ENCODE measurements at regions not wholly inside any gene's neighbourhood (a gene's known extent, or its start where the extent isn't known, plus 50 kb on each side); places are given as distances from the start of the nearest gene placed in this dataset.
"Not testable (repeated sequence)": the region's sequence is repeated elsewhere in the genome, so short reads cannot be mapped to it uniquely, and the experiment has no call there.

DNA sequence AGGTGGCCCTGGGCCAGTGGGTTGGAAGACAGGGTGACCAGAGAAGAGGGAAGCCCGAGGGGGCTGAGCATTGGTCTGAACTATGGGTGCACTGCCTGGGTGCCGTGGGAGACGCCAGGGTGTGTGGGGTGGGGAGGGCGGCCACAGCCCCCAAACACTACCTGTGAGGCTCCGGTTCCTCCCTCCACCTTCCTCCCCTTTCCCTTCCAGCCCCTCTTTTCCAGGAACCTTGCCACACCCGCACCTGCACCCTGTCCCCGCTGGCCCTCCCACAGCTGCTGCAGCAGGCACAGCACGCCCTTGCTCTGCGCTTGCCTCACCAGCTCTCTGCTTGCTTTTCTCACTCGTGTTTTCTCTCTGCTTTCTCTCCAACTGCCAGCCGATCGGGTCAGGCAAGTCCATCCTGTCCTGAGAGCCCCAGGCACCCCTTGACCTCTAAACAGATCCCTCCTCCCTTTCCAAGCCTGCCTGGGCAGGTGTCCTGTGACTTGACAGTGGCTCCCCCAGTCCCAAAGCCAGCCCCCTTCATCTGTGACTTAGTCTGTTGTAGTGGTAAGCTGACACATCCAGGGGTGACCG, 193.7 kb downstream of the MSX2 start:
- no peak for DNase-seq (ENCODE audit: low read depth)

DNA sequence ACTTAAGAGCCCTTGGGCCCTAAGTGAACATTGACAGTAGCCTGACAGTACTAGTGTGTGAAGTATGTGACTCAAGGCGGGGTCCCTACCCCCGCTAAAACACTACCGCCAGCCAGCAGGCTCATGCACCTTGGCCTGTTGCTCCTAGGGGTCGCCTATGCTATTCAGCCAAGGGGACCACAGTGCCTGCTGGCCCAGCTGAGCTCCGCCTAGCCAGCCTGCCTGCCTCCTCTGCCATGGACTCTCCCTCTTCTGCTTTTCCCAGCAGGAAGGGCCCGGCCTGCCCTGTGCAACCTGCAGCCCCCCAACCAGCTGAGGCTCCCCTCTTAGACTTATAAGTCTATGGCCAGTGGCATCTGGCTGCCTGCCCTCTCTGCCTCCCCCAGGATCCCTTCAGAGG, 193.1 kb downstream of the MSX2 start:
- not testable (repeated sequence) for DNase-seq (ENCODE audit: low read depth)

DNA sequence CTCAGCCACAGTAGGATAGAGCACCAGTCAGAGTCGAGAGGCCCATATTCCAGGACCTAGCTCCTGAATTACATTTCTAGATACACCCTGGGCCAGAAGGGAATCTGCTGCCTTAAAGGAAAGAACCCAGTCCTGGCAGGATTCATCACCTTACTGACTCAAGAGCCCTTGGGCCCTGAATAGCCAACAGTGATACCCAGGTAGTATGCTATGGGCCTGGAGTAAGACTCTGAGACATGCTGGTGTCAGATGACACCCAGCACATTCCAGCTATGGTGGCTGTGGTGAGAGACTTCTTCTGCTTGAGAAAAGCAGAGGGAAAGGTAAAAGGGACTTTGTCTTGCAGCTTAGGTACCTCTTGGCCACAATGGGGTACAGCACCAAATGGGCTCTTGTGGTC, 192.5 kb downstream of the MSX2 start:
- not testable (repeated sequence) for DNase-seq (ENCODE audit: low read depth)

DNA sequence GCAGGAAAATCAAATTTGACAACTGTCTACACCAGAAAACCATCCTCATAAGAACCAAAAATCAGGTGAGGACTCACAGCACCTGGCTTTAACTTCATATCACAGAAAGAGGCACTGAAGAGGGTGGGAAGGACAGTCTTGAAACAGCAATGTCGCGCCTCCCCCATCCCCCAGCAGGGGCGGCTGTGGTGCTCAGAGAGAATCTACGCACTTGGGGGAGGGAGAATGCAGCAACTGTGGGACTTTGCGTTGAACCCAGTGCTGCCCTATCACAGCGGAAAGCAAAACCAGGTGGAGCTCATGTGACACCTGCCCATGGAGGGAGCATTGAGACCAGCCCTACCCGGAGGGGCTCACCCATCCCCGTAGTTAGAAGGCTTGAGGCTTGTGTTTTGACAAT, 191.8 kb downstream of the MSX2 start:
- DNase-seq (ENCODE audit: low read depth) = no peak

DNA sequence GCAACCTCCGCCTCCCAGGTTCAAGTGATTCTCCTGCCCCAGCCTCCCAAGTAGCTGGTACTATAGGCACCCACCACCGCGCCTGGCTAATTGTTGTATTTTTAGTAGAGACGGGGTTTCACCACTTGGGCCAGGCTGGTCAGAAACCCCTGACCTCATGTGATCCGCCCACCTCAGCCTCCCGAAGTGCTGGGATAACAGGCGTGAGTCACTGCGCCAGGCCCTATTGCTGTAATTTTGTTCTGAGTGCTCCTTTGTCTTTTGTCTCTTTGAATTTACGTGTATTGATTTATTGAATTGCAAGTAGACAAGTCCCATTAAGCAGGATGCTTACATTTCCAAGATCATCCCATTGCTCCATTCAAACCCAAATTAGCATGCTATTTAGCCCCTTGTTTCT, 186.7 kb downstream of the MSX2 start:
- no peak for DNase-seq (ENCODE audit: low read depth)

DNA sequence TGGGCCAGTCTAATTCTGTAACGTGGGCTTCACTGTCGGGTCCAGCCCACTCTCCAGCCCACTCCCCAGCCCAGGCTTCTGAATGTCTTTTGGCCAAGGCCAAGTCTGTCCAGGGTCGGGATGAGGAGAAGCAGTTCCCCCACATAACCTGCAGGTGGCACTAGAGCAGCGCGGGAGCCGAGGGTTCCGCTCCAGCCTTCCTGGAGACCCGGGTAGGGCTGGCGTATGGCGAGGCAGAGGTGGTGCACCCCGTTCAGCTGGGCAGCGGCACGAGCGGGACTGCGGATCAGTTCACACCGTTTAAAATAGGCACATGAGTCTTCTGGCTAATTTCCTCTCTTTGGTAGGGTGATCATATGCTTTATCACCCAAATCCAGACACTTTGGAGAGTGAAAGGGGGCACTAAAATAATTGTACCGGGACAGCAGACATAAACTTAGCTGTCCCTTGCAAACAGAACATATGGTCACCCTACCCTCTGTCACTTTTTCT, 185.9 kb downstream of the MSX2 start:
- peak; percentile 18 for DNase-seq (ENCODE audit: low read depth)

DNA sequence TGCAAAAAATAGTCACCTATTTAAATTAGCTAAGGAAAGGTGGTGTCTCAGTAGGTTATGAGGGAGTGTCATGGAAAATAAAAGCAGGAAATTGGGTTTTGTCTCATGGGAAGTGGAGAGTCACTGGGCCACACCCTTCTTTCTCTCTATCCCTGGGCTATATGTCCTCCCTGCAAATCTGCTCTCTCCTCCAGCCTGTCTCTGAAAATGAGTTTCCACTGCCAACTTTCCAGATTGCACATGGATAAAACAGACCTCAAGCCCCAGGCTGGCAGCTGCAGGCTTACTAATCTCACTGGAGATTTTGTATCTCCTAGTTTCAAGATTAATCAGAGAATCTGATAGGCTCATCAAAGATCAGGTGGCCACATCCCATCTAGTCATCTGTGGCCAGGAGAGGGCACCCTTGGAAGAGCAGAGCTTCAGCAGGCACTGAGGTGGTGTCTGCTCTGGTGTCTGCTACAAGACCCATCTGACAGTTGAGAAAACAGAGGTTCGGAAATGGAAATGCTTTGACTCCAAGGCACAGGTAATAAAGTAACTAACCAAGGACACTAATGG, 178.9 kb downstream of the MSX2 start:
- DNase-seq (ENCODE audit: low read depth) = no peak

DNA sequence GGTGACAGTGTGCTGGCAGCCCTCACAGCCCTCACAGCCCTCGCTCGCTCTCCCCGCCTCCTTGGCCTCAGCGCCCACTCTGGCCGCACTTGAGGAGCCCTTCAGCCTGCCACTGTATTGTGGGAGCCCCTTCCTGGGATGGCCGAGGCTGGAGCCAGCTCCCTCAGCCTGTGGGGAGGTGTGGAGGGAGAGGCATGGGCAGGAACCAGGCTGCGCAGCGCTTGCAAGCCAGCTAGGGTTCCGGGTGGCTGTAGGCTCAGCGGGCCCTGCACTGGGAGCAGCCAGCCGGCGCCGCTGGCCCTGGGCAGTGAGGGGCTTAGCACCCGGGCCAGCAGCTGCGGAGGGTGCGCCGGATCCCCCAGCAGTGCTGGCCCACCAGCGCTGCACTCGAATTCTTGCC, 177.0 kb downstream of the MSX2 start:
- no peak for DNase-seq (ENCODE audit: low read depth)

DNA sequence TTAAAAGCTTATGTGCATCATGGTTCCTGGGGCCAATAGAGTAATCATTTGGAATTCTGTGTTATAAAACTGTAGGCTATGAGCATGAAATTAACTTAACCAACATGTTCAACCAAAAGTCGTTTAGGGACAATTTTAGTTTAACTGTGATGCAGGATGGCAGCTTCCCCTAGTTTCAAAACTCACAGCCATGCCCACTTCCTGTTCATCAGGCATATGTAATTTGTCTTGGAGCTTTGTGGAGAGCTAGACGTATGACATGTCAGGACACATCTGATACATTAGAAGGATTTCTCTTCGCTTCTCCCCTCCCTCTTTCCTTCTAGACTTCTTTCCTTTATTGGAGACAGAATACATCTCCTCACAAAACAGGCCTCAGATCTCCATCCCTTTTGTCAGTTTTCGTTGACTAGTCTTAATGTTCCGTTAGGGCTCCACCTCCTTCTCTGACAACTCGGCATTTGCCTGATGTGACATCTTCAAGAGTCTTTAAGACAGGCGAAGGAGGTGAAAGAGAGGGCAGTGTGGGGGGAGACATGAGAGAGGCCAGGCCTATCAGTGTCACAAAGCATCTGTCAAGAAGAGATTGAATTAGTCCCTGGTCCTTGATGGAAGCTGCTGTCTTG, 176.0 kb downstream of the MSX2 start:
- no peak for DNase-seq (ENCODE audit: low read depth)

DNA sequence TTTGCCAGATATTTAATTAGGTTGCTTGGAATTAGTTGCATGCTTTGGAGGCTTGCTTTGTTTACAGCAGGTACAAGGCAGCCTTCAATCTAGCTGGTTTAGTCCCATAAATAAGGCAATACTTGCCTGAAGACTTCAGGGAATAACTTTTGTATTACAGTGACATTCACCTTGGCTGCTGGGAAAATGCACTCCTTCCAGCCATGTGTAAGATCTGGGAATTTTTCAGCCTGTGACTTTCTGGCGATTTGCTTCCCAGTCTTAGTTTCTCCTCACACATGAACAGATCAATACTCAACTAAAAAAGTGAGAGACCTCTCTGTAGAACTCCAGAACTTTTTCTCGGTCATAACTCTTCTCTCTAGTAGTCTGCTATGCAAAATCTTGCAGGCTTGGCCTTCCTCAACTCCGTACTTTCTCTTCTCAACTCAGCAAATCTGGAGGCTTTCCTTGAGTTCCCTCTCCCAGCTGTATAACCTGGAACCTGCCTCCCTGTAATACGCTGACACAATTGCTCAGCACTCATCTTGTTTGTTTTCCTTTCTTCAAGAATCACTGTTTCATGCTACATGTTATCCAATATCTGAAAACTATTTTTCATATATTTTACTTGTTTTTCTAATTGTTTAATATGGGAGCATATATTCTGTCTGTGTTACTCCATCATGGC, 173.0 kb downstream of the MSX2 start:
- no peak for DNase-seq (ENCODE audit: low read depth)

DNA sequence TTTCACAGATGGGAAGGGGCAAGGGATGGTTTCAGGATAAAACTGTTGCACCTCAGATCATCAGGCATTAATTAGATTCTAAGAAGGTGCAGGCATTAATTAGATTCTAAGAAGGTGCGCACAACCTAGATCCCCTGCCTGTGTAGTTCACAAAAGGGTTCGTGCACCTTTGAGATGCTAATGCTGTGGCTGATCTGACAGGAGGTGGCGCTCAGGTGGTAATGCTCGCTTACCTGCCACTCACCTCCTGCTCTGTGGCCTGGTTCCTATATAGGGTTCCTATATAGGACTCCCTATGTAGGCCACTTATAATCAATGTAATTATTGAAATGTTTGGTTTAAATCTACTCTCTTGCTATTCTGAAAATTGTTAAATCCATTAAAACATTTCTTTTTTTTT, 171.0 kb downstream of the MSX2 start:
- no peak for DNase-seq (ENCODE audit: low read depth)

DNA sequence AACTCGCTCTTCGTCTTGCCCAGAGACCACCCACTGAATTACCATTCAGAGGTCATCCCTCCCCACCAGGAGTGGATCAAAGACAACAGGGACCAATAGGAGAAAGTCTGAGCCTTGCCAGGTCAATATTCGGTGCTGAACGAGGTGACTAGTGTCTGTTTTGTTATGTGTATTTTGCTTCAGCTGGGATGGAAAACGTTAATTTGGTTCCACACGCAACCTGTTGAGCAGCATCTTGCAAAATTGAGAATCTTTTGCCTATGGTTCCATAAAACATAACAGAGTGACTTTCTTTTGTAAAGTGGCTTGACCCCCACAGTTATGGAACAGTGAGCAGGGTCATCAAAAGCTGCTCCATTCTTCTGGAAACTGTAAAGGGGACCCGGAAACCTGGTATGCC, 168.4 kb downstream of the MSX2 start:
- DNase-seq (ENCODE audit: low read depth) = no peak

DNA sequence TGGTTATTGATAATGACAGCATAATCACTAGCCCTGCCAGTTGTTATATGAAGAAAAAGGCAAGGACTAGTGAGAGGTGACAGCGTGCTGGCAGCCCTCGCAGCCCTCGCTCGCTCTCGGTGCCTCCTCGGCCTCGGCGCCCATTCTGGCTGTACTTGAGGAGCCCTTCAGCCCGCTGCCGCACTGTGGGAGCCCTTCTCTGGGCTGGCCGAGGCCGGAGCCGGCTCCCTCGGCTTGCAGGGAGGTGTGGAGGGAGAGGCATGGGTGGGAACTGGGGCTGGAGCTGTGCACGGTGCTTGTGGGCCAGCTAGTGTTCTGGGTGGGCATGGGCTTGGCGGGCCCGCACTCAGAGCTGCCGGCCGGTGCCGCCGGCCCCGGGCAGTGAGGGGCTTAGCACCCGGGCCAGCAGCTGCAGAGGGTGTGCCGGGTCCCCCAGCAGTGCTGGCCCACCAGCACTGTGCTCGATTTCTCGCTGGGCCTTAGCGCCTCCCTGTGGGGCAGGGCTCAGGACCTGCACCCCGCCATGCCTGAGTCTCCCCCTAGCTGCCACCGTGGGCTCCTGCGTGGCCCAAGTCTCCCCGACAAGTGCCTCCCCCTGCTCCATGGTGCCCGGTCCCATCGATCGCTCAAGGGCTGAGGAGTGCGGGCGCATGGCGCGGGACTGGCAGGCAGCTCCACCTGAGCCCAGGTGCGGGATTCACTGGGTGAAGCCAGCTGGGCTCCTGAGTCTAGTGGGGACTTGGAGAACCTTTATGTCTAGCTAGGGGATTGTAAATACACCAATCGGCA, 156.2 kb downstream of the MSX2 start:
- not testable (repeated sequence) for DNase-seq (ENCODE audit: low read depth)

DNA sequence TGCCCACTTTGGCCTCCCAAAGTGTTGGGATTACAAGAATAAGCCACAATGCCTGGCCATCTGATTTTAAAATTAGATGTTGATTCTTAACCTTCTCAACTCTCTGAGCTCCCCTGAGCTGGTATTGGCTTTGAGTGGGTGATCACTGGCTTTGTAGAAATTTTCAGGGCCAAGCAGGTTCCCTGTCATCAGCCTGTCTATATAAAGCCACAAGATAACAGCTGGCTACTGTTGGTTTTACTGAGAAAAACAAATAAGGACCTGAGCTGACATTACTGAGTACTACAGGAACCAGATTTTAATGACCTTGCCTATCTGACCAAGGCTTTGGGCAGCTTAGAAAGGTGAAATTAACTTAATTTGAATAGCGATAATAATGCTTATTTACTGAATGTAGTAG, 153.6 kb downstream of the MSX2 start:
- DNase-seq (ENCODE audit: low read depth) = no peak

DNA sequence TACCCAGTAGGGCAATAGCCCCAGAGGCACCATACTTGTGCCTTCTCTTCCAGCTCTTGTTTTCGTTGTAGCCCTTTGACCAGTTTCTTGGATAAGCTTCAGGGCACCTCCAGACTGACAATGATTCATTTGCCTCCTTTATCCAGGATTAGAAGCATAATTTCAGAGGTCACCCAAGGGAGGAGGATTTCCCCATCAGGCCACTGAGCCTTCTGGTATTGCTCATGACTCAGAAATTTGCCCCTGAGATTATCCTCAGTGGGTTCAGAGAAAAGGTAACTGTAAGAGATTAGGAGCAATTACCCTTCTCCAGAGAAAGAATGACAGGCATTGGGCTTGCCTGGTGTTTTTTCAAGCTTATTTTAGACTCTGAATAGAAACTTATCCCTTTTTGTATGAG, 147.9 kb downstream of the MSX2 start:
- DNase-seq (ENCODE audit: low read depth) = no peak

DNA sequence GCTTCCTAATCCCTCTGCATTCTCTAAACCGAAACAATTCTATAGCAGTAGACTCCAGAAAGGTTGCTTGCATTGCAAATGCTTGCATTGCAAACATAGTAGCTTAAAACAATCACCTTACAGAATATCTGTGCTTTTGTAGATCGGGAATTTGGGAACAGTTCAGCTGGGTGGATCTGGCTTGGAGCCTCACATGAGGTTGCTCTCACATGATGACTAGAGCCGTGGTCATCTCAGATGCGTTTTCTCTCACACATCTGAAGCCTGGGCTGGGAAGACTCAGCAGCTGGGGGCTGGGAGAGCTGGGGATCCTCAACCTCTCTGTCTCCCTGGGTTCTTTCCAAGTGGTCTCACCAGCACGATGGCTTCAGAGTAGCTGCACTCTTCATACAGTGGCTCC, 127.8 kb downstream of the MSX2 start:
- no peak for DNase-seq (ENCODE audit: low read depth)

DNA sequence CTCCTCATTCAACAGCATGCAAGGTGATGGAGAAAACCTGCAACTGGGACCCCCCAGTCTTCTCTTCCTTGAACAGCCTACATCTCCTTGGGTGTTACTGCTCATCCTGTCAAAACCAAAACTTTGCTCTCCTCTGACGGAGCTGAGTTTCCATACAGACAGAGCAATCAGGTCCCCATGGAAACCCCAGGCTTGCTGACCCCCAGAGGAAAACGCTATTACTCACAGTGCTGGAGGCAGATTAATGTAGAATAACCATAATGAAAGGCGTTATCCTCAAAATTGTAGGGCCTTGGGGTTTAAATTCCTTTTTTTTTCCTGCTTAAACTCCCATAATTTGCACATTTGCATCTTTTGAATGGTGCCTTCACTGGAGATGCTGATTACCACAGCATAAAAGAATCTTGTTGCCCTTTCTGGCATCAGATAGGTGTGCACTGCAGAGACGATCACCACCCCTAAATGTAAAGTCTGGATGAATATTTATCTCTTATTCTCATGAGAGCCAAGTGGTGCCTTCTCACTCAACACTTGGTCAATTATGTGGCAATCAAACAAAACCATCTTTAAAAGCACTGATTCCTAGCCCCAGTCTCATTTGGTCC, 126.3 kb downstream of the MSX2 start:
- no peak for DNase-seq (ENCODE audit: low read depth)

DNA sequence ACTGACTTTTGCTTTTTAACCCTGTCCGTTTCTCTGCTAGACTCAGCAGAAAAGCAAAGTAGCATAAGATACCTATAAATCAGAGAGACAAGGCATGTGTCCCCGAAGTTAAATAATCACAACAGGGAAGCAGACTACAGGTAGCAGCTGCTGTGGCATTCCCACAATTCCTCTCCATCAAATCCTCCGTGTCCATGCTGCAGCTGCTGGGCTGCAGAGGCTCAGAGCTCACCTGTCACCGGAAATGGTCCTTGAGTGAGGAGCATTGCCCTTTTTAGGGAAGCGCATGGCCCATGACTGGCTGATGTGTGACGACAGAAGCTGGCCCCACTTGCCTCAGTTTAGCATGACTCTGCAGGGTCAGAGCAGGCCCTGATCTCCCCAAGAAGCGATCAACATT, 125.0 kb downstream of the MSX2 start:
- DNase-seq (ENCODE audit: low read depth) = no peak

DNA sequence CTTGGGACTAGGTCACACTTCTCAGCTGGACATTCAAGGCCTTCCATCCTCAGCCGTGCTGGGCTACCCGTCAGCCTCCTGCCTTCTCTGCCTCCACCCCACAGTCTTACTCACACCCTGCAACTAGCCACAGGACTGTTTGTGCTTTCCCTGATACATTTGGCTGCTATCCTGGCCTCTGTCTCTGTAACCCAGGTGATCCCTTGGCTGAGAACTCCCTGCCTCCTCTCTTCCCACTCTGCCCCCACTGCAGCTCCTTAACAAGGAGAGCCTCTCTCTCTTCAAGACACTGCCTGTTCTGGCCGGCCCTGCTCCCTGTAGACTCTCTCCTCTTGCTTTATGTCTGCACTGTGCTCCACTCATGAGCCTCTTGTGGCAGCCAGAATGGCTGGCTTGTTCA, 120.6 kb downstream of the MSX2 start:
- no peak for DNase-seq (ENCODE audit: low read depth)

DNA sequence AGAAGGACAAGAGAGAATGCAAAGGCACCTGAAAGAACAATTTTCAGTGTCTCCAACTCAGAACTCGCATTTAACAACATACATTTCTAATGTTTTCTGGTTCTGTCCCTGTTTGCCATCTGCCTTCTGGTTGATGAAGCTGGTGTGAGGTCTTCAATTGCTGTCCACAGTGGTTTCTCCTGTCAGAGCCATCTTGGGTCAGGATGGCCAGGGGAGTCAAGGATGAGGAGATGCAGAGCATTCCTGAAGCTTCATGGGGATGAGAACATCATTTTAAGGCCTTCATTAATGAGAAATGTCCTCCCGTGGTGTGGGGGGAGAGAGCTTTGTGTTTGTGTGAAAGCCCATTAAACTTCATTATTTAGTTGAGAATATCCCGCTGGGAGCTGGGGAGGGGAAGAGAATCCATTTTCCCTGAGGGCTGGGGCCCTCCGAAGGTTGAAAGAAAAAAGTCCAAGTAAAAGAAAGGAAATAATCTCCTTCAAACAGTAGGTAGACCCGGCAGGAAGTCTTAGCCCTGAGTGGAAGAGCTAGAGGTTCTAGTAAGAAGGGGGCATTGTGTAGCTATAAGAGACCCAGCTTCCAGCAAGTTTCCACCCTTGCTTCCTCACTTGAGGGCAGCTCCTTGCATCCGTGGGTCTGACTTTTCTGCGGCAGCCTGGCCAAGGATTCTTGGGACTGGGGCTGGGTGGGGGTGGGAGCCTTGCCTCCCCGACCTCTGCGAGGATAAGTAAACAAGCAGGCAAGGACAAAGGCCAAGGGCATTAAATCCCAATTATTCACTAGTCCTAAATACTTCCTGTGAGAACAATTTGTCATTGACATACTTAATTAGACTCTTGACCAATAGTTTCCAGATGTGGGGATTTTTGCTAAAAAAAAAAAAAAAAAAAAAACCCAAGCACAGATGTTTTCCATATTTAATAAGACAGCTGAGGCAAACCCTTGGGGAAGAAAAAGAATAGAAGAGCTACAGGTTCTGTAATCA, 119.2 kb downstream of the MSX2 start:
- no peak for DNase-seq (ENCODE audit: low read depth)

DNA sequence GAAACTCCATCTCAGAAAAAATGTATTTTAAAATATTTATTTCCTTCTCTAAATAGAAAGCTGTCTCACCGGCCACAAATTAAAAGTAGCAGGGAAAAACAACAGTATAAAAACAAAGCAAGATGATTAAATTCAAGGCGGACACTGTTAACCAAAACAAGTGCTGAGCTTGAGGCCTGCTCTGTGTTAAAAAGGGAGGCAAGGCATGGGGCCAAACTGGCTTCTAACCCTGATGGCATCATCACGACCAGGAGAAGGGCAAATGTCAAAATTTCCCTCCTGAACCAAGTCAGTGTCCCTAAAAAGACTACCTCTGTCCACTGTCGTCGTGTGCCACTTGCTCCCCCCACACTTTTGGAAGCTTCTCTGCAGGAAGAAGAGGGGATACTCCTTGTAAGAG, 116.1 kb downstream of the MSX2 start:
- no peak for DNase-seq (ENCODE audit: low read depth)
